Stimulated activated naive CD8-positive, alpha-beta T cell treated with anti-CD3 and anti-CD28 coated beads, Interleukin-15, Interleukin-2, amounts not matched to agents 100 U/mL and 50 U/mL, for 24 hours (primary cell): ENCODE measurements at regions not wholly inside any gene's neighbourhood (a gene's known extent, or its start where the extent isn't known, plus 50 kb on each side); places are given as distances from the start of the nearest gene placed in this dataset.
"Not testable (repeated sequence)": the region's sequence is repeated elsewhere in the genome, so short reads cannot be mapped to it uniquely, and the experiment has no call there.

Source experiments
- ATAC-seq: fragments of 150-1000 bp; cut with Tn5 transposase; one replicate; pipeline ENCODE4 v1.10.0; 2021
- DNase-seq: peaks from one replicate; pipeline ENCODE4 v3.0.0; 2021

GRCh38 chr16:17556276-17557052, 85.7 kb upstream of the XYLT1 start:
- peak; percentile 64 for ATAC-seq
- no peak for DNase-seq

- DNase-seq (no peak), ATAC-seq (no peak)
Observed at GRCh38 chr16:17555176-17555575, 84.4 kb upstream of the XYLT1 start.

- ATAC-seq (no peak), DNase-seq (no peak)
Observed at GRCh38 chr16:17552351-17552750, 81.6 kb upstream of the XYLT1 start.

GRCh38 chr16:17551682-17552081, 80.9 kb upstream of the XYLT1 start:
- not testable (repeated sequence) for DNase-seq

GRCh38 chr16:17548825-17549224, 78.1 kb upstream of the XYLT1 start:
- DNase-seq (no peak), ATAC-seq (no peak)

More at GRCh38 chr16:17551682-17552081, 80.9 kb upstream of the XYLT1 start:
- not testable (repeated sequence) for ATAC-seq

- DNase-seq (peak; percentile 35), ATAC-seq (no peak)
Observed at GRCh38 chr16:17544785-17545184, 74.0 kb upstream of the XYLT1 start.

- ATAC-seq = no peak
- no peak for DNase-seq
Observed at GRCh38 chr16:17544304-17544703, 73.5 kb upstream of the XYLT1 start.

GRCh38 chr16:17543073-17543472, 72.3 kb upstream of the XYLT1 start:
- ATAC-seq (no peak), DNase-seq (no peak)

GRCh38 chr16:17541324-17541723, 70.6 kb upstream of the XYLT1 start:
- no peak for ATAC-seq
- DNase-seq = no peak

GRCh38 chr16:17538927-17539326, 68.2 kb upstream of the XYLT1 start:
- ATAC-seq (no peak), DNase-seq (no peak)

- ATAC-seq (no peak), DNase-seq (no peak)
Observed at GRCh38 chr16:17532338-17532995, 61.7 kb upstream of the XYLT1 start.

GRCh38 chr16:17529982-17530760, 59.4 kb upstream of the XYLT1 start:
- DNase-seq = no peak
- ATAC-seq = peak; percentile 66

GRCh38 chr16:17526956-17527937, 56.5 kb upstream of the XYLT1 start:
- no peak for ATAC-seq

GRCh38 chr16:17524656-17525055, 53.9 kb upstream of the XYLT1 start:
- ATAC-seq (no peak), DNase-seq (no peak)

More at GRCh38 chr16:17526956-17527937, 56.5 kb upstream of the XYLT1 start:
- no peak for DNase-seq

GRCh38 chr16:17520561-17520960, 49.8 kb upstream of the XYLT1 start:
- no peak for DNase-seq
- no peak for ATAC-seq
